Lower leg skin (tissue), 4 donors: ENCODE measurements at regions not wholly inside any gene's neighbourhood (a gene's known extent, or its start where the extent isn't known, plus 50 kb on each side); places are given as distances from the start of the nearest gene placed in this dataset.
"Not testable (repeated sequence)": the region's sequence is repeated elsewhere in the genome, so short reads cannot be mapped to it uniquely, and the experiment has no call there.

Source experiments
- DNase-seq, 2 donors: peaks; one replicate each; pipeline ENCODE4 v3.0.0-alpha.2; 2019; ENCODE audit warnings: low spot score in 2 of 2
- H3K4me3 ChIP-seq: fragments of 200-600 bp; sonication (generic); 2 replicates; pipeline ENCODE4 v1.5.1; 2017; ENCODE audit warnings: mild to moderate bottlenecking, low read depth; ENCODE audit not compliant: poor library complexity, severe bottlenecking
- POLR2A ChIP-seq, 2 donors: fragments of 450-650 bp; IDR thresholded peaks; one replicate each; pipeline ENCODE4 v1.6.1; 2016 to 2017; ENCODE audit warnings: antibody characterized with exemption in 2 of 2, mild to moderate bottlenecking in 1 of 2, moderate library complexity in 1 of 2
- WGBS, 2 donors: methylation state at CpG; one replicate each; pipeline ENCODE4 v1.1.5; 2018; 5-methylcytosine and 5-hydroxymethylcytosine counted together
- intact Hi-C: fragments of 100-400 bp; cut with DNase I; formaldehyde crosslinking; loops from one replicate; pipeline ENCODE4 v1.15.0; 2023; ENCODE audit warnings: low total_unique reads
- TF ChIP-seq, protein P1 (sequence below), 3 donors: fragments of 450-650 bp; IDR thresholded peaks; one replicate each; pipeline ENCODE4 v1.5.1; 2016; ENCODE audit warnings: antibody characterized with exemption in 3 of 3, mild to moderate bottlenecking in 3 of 3, moderate library complexity in 2 of 3

DNA sequence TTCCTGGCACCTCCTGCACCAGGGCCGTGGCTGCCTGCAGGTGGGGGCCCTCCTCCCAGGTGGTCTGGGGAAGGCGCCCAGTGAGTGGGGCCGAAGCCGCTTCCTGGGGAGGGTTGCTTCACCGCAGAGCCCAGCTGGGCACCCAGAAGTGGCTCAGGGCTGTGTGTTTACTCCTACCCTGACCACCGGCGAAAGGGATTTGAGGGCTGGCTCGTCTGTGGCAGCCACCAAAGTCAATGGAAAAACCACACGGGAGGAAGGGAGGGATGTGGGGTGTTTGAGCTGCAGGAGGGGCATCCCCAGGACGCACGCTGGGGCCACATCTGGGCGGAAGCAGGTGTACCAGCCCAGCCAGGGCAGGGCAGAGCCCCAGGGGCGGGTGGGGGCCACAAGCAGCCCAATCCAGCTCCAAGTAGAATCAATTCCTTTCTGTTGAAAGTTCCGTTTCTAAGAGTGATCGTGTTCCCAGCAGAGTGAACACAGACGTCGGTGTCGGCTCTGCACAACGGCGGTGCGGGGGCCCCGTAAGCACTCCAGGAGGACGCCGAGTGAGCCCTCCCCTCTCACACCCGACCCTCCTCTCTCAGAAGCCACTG lies 69.9 kb downstream of the FOXL3 start:
- 35 to 41% methylated on average over 25 of the region's 25 CpGs for WGBS, 2 donors
- no peak overlapping the region for H3K4me3 ChIP-seq
- intact Hi-C loops = no loop called here
- DNase-seq = no peak
- TF ChIP-seq POLR2A (IDR thresholded peaks at IDR 0.05) = no peak
- TF ChIP-seq, protein P1, sequence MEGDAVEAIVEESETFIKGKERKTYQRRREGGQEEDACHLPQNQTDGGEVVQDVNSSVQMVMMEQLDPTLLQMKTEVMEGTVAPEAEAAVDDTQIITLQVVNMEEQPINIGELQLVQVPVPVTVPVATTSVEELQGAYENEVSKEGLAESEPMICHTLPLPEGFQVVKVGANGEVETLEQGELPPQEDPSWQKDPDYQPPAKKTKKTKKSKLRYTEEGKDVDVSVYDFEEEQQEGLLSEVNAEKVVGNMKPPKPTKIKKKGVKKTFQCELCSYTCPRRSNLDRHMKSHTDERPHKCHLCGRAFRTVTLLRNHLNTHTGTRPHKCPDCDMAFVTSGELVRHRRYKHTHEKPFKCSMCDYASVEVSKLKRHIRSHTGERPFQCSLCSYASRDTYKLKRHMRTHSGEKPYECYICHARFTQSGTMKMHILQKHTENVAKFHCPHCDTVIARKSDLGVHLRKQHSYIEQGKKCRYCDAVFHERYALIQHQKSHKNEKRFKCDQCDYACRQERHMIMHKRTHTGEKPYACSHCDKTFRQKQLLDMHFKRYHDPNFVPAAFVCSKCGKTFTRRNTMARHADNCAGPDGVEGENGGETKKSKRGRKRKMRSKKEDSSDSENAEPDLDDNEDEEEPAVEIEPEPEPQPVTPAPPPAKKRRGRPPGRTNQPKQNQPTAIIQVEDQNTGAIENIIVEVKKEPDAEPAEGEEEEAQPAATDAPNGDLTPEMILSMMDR (IDR thresholded peaks at IDR 0.05) = no peak

DNA sequence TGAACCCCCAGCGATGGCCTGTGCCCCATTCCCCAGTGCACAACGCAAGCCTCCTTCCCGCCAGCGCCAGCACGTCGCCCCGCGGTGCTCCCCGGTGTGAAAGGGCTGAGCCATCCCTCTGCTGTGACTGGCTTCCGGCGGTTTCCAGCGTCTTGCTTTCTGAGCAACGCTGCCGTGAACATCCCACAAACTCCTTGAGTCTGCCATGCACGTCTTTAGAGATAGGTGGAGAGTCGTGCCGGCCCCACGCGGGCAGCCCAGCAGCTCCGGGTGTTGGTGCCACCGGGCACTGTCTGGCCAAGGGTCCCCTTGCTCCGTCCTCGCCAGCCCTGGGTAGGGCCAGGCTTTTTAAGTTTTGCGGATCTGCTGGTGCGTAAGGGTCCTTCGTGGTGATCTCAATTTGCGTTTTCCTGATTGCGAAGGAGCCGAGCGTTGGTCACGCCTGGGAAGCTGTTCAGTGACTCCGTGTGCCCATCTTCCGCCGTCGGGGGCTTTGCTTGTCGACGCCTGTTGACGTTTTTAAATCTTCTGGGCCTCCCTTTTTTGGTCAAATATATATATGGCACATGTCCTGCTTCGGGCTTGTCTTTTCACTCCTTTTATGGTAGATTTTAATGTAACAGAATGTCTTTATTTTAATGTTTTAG lies 70.6 kb downstream of the FOXL3 start:
- no peak for DNase-seq
- intact Hi-C loops = no loop called here
- TF ChIP-seq POLR2A (IDR thresholded peaks at IDR 0.05) = no peak
- TF ChIP-seq, protein P1 (IDR thresholded peaks at IDR 0.05) = no peak
- WGBS, 2 donors = 56 to 74% methylated on average over 39 of the region's 39 CpGs
- H3K4me3 ChIP-seq = no peak overlapping the region

DNA sequence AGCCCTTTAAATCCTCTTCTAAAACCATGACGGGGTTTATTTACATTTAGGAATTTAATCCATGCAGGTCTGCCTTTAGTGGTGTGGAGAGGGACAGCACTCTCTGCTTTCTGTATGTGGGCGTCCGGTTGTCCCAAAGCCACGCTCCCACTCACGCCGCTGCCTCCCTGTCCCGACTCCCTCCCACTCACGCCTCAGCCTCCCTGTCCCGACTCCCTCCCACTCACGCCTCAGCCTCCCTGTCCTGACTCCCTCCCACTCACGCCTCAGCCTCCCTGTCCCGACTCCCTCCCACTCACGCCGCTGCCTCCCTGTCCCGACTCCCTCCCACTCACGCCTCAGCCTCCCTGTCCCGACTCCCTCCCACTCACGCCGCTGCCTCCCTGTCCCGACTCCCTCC lies 71.2 kb downstream of the FOXL3 start:
- WGBS, 2 donors = 80 to 86% methylated on average over 12 to 18 of the region's 20 CpGs
- DNase-seq, H3K4me3 ChIP-seq, intact Hi-C loops: not testable (repeated sequence)

DNA sequence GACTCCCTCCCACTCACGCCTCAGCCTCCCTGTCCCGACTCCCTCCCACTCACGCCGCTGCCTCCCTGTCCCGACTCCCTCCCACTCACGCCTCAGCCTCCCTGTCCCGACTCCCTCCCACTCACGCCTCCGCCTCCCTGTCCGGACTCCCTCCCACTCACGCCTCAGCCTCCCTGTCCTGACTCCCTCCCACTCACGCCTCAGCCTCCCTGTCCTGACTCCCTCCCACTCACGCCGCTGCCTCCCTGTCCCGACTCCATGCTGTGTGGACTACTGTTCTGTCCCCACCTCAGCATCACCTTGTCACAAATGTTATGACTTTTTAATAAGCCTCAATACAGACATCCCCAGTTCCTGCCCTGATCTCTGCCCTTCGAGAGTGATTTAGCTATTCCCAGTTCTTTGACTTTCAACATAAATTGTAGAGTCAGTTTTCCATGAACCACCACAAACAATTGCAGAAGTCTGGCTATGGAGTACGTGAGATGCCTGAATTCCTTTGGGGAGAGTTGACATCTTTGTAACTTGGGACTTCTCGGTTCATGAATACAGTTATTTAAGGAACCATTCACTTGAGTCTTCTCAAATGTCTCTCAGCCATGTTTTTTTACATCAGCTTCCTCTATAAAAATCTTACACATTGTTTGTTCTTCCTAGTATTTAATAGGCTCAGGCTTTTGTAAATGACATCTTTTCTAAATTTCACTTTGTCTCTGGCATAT lies 71.9 kb downstream of the FOXL3 start:
- intact Hi-C loops = no loop called here
- no peak overlapping the region for H3K4me3 ChIP-seq
- no peak for TF ChIP-seq POLR2A (IDR thresholded peaks at IDR 0.05)
- TF ChIP-seq, protein P1 (IDR thresholded peaks at IDR 0.05) = no peak
- 71 to 82% methylated on average over 12 to 18 of the region's 18 CpGs for WGBS, 2 donors
- no peak for DNase-seq

DNA sequence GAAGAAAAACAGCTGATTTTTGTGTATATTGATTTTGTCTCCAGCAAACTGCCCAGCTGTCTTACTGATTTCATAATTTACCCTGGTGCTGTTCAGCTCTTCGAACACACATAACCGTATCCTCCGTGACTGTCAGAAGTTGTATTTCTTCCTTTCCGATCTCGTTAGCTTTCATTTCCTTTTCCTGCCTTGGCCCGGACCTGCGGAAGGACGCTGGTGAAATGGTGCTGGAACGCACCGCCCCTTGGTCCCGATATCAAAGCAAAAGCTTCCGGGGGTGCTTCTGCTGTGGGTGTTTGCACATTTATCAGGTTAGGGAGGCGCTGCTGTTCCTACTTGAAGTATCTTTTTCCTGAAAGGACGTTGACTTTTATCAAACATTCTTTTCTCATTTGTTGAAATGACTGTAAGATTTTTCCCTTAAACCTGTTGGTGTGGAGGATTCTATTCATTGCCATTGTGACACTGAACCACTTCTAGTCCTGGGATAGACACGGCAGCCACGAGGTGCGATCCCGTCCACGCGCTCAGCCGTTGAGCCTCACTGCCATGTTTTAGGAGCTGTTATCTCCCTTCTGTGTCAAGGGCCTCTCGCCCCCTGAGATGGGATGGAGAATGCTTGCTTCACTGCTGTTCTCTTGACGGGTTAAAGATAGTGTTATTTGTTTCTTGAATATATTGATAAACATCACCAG lies 72.6 kb downstream of the FOXL3 start:
- TF ChIP-seq, protein P1 (IDR thresholded peaks at IDR 0.05) = no peak
- TF ChIP-seq POLR2A (IDR thresholded peaks at IDR 0.05) = no peak
- intact Hi-C loops = no loop called here
- H3K4me3 ChIP-seq = no peak overlapping the region
- 27% methylated on average over 23 of the region's 23 CpGs for WGBS, 2 donors
- no peak for DNase-seq

GRCh38 chr7:363626-364025 lies 73.7 kb downstream of the FOXL3 start:
- intact Hi-C loops = no loop called here
- no peak overlapping the region for H3K4me3 ChIP-seq
- no peak for DNase-seq
- 85 to 93% methylated on average over 20 of the region's 20 CpGs for WGBS, 2 donors
- no peak for TF ChIP-seq POLR2A (IDR thresholded peaks at IDR 0.05)
- TF ChIP-seq, protein P1 (IDR thresholded peaks at IDR 0.05) = no peak
